HL-60 (cell line): ENCODE measurements at regions not wholly inside any gene's neighbourhood (a gene's known extent, or its start where the extent isn't known, plus 50 kb on each side); places are given as distances from the start of the nearest gene placed in this dataset.

Experiments
- POLR2AphosphoS5 ChIP-seq: IDR thresholded peaks from 2 replicates; pipeline ENCODE4 v1.6.1; 2012; ENCODE audit warnings: low read depth
- SPI1 ChIP-seq: IDR thresholded peaks from 2 replicates; pipeline ENCODE4 v1.6.1; 2012; ENCODE audit warnings: low read depth, mild to moderate bottlenecking, borderline replicate concordance
- TF ChIP-seq, protein P1 (sequence below): IDR thresholded peaks from one replicate; pipeline ENCODE4 v1.5.1; 2011; ENCODE audit warnings: low read length, control low read depth, inconsistent platforms; ENCODE audit not compliant: insufficient read depth
- TF ChIP-seq, protein P2 (sequence below): IDR thresholded peaks from 2 replicates; pipeline ENCODE4 v1.6.1; 2012; ENCODE audit warnings: low read depth; ENCODE audit not compliant: insufficient replicate concordance

DNA sequence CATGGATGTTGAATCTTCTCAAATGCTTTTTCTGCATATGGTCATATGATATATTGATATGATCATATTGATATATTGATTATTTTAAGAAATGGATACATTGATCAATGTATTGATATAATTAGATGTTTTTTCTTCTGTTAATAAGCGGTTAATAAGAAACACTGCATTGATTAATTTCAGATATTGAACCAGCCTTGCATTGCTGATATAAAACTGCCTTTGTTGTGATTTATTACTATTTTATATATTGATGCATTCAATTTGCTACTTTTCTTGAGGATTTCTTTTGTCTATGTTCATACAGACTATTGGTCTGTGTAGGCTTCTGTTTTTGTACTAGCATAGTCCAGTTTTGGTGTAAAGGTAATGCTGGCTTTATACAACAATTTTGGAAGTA, 79.7 kb upstream of the ELN start:
- TF ChIP-seq, protein P1, sequence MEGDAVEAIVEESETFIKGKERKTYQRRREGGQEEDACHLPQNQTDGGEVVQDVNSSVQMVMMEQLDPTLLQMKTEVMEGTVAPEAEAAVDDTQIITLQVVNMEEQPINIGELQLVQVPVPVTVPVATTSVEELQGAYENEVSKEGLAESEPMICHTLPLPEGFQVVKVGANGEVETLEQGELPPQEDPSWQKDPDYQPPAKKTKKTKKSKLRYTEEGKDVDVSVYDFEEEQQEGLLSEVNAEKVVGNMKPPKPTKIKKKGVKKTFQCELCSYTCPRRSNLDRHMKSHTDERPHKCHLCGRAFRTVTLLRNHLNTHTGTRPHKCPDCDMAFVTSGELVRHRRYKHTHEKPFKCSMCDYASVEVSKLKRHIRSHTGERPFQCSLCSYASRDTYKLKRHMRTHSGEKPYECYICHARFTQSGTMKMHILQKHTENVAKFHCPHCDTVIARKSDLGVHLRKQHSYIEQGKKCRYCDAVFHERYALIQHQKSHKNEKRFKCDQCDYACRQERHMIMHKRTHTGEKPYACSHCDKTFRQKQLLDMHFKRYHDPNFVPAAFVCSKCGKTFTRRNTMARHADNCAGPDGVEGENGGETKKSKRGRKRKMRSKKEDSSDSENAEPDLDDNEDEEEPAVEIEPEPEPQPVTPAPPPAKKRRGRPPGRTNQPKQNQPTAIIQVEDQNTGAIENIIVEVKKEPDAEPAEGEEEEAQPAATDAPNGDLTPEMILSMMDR: no peak
- TF ChIP-seq POLR2AphosphoS5: no peak
- TF ChIP-seq SPI1: no peak
- TF ChIP-seq, protein P2, sequence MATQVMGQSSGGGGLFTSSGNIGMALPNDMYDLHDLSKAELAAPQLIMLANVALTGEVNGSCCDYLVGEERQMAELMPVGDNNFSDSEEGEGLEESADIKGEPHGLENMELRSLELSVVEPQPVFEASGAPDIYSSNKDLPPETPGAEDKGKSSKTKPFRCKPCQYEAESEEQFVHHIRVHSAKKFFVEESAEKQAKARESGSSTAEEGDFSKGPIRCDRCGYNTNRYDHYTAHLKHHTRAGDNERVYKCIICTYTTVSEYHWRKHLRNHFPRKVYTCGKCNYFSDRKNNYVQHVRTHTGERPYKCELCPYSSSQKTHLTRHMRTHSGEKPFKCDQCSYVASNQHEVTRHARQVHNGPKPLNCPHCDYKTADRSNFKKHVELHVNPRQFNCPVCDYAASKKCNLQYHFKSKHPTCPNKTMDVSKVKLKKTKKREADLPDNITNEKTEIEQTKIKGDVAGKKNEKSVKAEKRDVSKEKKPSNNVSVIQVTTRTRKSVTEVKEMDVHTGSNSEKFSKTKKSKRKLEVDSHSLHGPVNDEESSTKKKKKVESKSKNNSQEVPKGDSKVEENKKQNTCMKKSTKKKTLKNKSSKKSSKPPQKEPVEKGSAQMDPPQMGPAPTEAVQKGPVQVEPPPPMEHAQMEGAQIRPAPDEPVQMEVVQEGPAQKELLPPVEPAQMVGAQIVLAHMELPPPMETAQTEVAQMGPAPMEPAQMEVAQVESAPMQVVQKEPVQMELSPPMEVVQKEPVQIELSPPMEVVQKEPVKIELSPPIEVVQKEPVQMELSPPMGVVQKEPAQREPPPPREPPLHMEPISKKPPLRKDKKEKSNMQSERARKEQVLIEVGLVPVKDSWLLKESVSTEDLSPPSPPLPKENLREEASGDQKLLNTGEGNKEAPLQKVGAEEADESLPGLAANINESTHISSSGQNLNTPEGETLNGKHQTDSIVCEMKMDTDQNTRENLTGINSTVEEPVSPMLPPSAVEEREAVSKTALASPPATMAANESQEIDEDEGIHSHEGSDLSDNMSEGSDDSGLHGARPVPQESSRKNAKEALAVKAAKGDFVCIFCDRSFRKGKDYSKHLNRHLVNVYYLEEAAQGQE: no peak
